ENCODE measurements at regions not wholly inside any gene's neighbourhood (a gene's known extent, or its start where the extent isn't known, plus 50 kb on each side); places are given as distances from the start of the nearest gene placed in this dataset.

DNA sequence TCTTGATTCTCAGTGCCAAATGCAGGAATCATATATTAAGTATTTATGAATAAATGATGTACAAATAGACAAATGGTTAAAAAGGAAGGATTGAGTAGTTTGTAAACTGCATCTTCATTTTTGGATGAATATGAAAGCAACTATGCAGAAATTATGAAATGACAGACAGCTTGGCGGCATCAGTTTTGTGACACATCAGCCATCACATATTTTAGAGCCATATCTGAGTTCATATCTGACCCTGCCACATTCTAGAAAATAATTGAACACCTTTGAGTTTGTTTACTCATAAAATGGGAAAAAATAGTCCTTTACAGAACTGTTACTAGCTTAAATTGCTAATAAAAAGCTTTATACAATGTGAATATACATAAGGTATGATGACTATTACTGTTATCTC is 448.2 kb downstream of the KIF20B start:
- TF ChIP-seq, protein P1, sequence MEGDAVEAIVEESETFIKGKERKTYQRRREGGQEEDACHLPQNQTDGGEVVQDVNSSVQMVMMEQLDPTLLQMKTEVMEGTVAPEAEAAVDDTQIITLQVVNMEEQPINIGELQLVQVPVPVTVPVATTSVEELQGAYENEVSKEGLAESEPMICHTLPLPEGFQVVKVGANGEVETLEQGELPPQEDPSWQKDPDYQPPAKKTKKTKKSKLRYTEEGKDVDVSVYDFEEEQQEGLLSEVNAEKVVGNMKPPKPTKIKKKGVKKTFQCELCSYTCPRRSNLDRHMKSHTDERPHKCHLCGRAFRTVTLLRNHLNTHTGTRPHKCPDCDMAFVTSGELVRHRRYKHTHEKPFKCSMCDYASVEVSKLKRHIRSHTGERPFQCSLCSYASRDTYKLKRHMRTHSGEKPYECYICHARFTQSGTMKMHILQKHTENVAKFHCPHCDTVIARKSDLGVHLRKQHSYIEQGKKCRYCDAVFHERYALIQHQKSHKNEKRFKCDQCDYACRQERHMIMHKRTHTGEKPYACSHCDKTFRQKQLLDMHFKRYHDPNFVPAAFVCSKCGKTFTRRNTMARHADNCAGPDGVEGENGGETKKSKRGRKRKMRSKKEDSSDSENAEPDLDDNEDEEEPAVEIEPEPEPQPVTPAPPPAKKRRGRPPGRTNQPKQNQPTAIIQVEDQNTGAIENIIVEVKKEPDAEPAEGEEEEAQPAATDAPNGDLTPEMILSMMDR (IDR thresholded peaks at IDR 0.05) = no peak
- no peak for TF ChIP-seq POLR2A (IDR thresholded peaks at IDR 0.05)
